Tibial nerve (tissue), 4 donors: ENCODE measurements at regions not wholly inside any gene's neighbourhood (a gene's known extent, or its start where the extent isn't known, plus 50 kb on each side); places are given as distances from the start of the nearest gene placed in this dataset.

Source experiments
- DNase-seq, 2 donors: peaks; one replicate each; pipeline ENCODE4 v3.0.0-alpha.2; 2019; ENCODE audit warnings: low spot score in 2 of 2
- H3K27ac ChIP-seq, 4 donors: fragments of 200-600 bp; sonication (generic) in 3 of 4; one replicate each; pipeline ENCODE4 v1.5.1; 2017 to 2019; ENCODE audit warnings: mild to moderate bottlenecking in 1 of 4
- H3K27me3 ChIP-seq, 2 donors: fragments of 200-600 bp; sonication (generic) in 1 of 2; one replicate each; pipeline versions ENCODE4 v1.5.1 to v1.6.0; 2017 to 2019
- H3K36me3 ChIP-seq, 3 donors: fragments of 200-600 bp; sonication (generic); one replicate each; pipeline ENCODE4 v1.5.1; 2018 to 2019
- H3K4me1 ChIP-seq, 4 donors: fragments of 200-600 bp; sonication (generic) in 3 of 4; one replicate each; pipeline ENCODE4 v1.5.1; 2017 to 2019
- H3K4me3 ChIP-seq, 4 donors: fragments of 200-600 bp; sonication (generic) in 3 of 4; one replicate each; pipeline ENCODE4 v1.5.1; 2017 to 2019; ENCODE audit warnings: mild to moderate bottlenecking in 1 of 4, moderate library complexity in 1 of 4
- H3K9me3 ChIP-seq, 4 donors: fragments of 200-600 bp; sonication (generic) in 3 of 4; one replicate each; pipeline ENCODE4 v1.5.1; 2017 to 2019
- CTCF ChIP-seq, 5 experiments: fragments of 200-600 bp in 3 of 5; fragments of 450-650 bp in 2 of 5; sonication (generic) in 3 of 5; IDR thresholded peaks; one replicate each; pipeline ENCODE4 v1.5.1; 2016 to 2019; ENCODE audit warnings: antibody characterized with exemption in 5 of 5, mild to moderate bottlenecking in 3 of 5, moderate library complexity in 2 of 5
- EP300 ChIP-seq, 2 donors: sonication (generic); formaldehyde crosslinking; IDR thresholded peaks; one replicate each; pipeline ENCODE4 v1.6.1; 2017; ENCODE audit warnings: antibody characterized with exemption in 2 of 2, mild to moderate bottlenecking in 1 of 2
- POLR2A ChIP-seq, 2 donors: fragments of 450-650 bp; IDR thresholded peaks; one replicate each; pipeline ENCODE4 v1.6.1; 2017; ENCODE audit warnings: antibody characterized with exemption in 2 of 2, mild to moderate bottlenecking in 2 of 2, moderate library complexity in 2 of 2
- WGBS, 2 donors: methylation state at CpG; one replicate each; pipeline ENCODE4 v1.1.5; 2018; 5-methylcytosine and 5-hydroxymethylcytosine counted together

- TF ChIP-seq POLR2A (IDR thresholded peaks at IDR 0.05) (no peak), CTCF (IDR thresholded peaks at IDR 0.05) (no peak), EP300 (IDR thresholded peaks at IDR 0.05) (no peak)
- H3K4me1 ChIP-seq, result no peaks in the 10 kb centered on the region
- H3K27me3 ChIP-seq, result no peaks in the 10 kb centered on the region
- H3K9me3 ChIP-seq, result no peaks in the 10 kb centered on the region
- H3K4me3 ChIP-seq, result no peak overlapping the region
- no peak for DNase-seq
- H3K27ac ChIP-seq, result no peak overlapping the region
- 75 to 77% methylated on average over 2 of the region's 2 CpGs for WGBS, 2 donors
- no peaks in the 10 kb centered on the region for H3K36me3 ChIP-seq
Observed at GRCh38 chr12:88889326-88890110, 309.2 kb upstream of the KITLG start.

DNA sequence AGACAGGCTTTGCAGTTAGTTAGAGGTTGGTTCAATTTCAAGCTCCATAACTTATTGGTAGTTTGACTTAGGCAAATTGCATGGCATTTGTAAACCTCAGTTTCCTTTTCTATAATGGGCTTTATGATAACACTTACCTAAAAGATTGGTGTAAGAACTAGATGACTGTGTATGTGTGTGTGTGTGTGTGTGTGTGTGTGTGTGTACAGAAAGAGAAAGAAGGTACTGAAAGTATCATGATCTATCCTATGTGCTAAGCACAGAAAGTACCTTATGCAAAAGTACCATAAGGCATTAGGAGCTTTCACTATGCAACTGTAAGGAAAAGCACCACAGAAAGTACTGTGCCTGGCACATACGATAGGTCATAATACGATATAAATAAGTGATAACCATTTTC lies 304.3 kb upstream of the KITLG start:
- DNase-seq, result no peak
- no peaks in the 10 kb centered on the region for H3K36me3 ChIP-seq
- H3K27me3 ChIP-seq, result no peaks in the 10 kb centered on the region
- no peaks in the 10 kb centered on the region for H3K4me1 ChIP-seq
- H3K4me3 ChIP-seq, result no peak overlapping the region
- H3K9me3 ChIP-seq, result no peaks in the 10 kb centered on the region
- 88 to 94% methylated on average over 2 of the region's 2 CpGs for WGBS, 2 donors
- H3K27ac ChIP-seq, result no peak overlapping the region
- no peak for TF ChIP-seq CTCF (IDR thresholded peaks at IDR 0.05)
- TF ChIP-seq POLR2A (IDR thresholded peaks at IDR 0.05), result no peak
- TF ChIP-seq EP300 (IDR thresholded peaks at IDR 0.05), result no peak

DNA sequence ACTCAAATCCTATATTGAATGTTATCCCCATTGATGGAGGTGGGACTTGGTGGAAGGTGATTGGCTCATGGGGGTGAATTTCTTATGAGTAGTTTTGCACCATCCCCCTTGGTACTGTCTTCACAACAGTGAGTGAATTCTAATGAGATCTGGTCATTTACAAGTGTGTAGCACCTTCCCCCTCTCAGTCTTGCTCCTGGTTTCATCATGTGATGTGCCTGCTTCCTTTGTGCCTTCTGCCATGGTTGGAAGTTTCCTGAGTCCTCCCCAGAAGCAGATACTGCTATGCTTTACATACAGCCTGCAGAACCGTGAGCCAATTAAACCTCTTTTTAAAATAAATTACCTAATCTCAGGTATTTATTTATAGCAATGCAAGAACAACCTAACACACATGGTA lies 302.4 kb upstream of the KITLG start:
- TF ChIP-seq CTCF (IDR thresholded peaks at IDR 0.05), result no peak
- no peak for TF ChIP-seq EP300 (IDR thresholded peaks at IDR 0.05)
- TF ChIP-seq POLR2A (IDR thresholded peaks at IDR 0.05), result no peak
- H3K27me3 ChIP-seq, result no peaks in the 10 kb centered on the region
- no peaks in the 10 kb centered on the region for H3K36me3 ChIP-seq
- DNase-seq, result no peak
- no peak overlapping the region for H3K4me3 ChIP-seq
- 88 to 90% methylated on average over 1 of the region's 1 CpG for WGBS, 2 donors
- H3K4me1 ChIP-seq, result no peaks in the 10 kb centered on the region
- no peak overlapping the region for H3K27ac ChIP-seq
- no peaks in the 10 kb centered on the region for H3K9me3 ChIP-seq

GRCh38 chr12:88880051-88880450 lies 299.8 kb upstream of the KITLG start:
- H3K9me3 ChIP-seq, result no peaks in the 10 kb centered on the region
- TF ChIP-seq CTCF (IDR thresholded peaks at IDR 0.05) (no peak), POLR2A (IDR thresholded peaks at IDR 0.05) (no peak), EP300 (IDR thresholded peaks at IDR 0.05) (no peak)
- DNase-seq, result no peak
- no peak overlapping the region for H3K27ac ChIP-seq
- H3K4me1 ChIP-seq, result no peaks in the 10 kb centered on the region
- 55 to 71% methylated on average over 2 of the region's 2 CpGs for WGBS, 2 donors
- H3K27me3 ChIP-seq, result no peaks in the 10 kb centered on the region
- H3K4me3 ChIP-seq, result no peak overlapping the region
- H3K36me3 ChIP-seq, result no peaks in the 10 kb centered on the region

DNA sequence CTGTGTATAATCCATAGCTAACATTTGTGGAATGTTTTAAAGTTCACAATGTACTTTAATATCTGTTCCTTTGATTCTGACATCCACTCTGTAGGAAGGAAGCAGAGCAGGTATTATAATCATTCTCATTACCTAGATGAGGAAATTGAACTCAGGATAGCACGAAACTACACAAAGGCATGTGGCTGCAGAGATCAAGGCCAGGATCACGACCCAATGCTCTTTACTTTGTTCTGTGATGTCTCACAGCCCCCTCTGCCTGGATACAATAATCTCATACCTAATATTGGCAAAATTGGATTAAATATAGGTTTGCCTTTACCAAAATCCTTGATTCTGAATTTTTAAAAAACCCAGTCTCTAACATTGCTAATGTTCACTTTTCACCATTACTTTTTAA lies 298.0 kb upstream of the KITLG start:
- WGBS, 2 donors, result 69 to 74% methylated on average over 2 of the region's 2 CpGs
- H3K27ac ChIP-seq, result no peak overlapping the region
- no peaks in the 10 kb centered on the region for H3K27me3 ChIP-seq
- H3K36me3 ChIP-seq, result no peaks in the 10 kb centered on the region
- no peak overlapping the region for H3K4me3 ChIP-seq
- H3K4me1 ChIP-seq, result no peaks in the 10 kb centered on the region
- TF ChIP-seq POLR2A (IDR thresholded peaks at IDR 0.05), result no peak
- TF ChIP-seq EP300 (IDR thresholded peaks at IDR 0.05), result no peak
- no peak for TF ChIP-seq CTCF (IDR thresholded peaks at IDR 0.05)
- H3K9me3 ChIP-seq, result no peaks in the 10 kb centered on the region
- DNase-seq, result no peak
